Left lung (tissue), 4 donors: ENCODE measurements at regions not wholly inside any gene's neighbourhood (a gene's known extent, or its start where the extent isn't known, plus 50 kb on each side); places are given as distances from the start of the nearest gene placed in this dataset.

Experiments
- ATAC-seq: fragments of 200-7000 bp; cut with Tn5 transposase; one replicate; pipeline ENCODE4 v1.9.1; 2020; ENCODE audit warnings: moderate library complexity
- DNase-seq, 4 donors: peaks; one replicate each; pipeline ENCODE4 v3.0.0-alpha.2; 2013 to 2020
- H3K27ac ChIP-seq, 2 donors: fragments of 200-600 bp; sonication (generic) in 1 of 2; one replicate each; pipeline versions ENCODE4 v1.5.0 to v1.8.0; 2020 to 2021
- H3K27me3 ChIP-seq, 2 donors: fragments of 200-600 bp; sonication (generic) in 1 of 2; one replicate each; pipeline versions ENCODE4 v1.5.0 to v1.8.0; 2020 to 2021
- H3K36me3 ChIP-seq, 2 donors: fragments of 200-600 bp; sonication (generic) in 1 of 2; one replicate each; pipeline versions ENCODE4 v1.5.0 to v1.8.0; 2020 to 2021
- H3K4me1 ChIP-seq, 2 donors: fragments of 200-600 bp; one replicate each; pipeline ENCODE4 v1.8.0; 2021
- H3K4me3 ChIP-seq, 2 donors: fragments of 200-600 bp; sonication (generic) in 1 of 2; one replicate each; pipeline versions ENCODE4 v1.5.0 to v1.8.0; 2020 to 2021; ENCODE audit warnings: mild to moderate bottlenecking in 1 of 2
- H3K9me3 ChIP-seq, 2 donors: fragments of 200-600 bp; sonication (generic) in 1 of 2; one replicate each; pipeline versions ENCODE4 v1.5.0 to v1.8.0; 2020 to 2021
- CTCF ChIP-seq, 2 donors: fragments of 200-600 bp; sonication (generic) in 1 of 2; IDR thresholded peaks; one replicate each; pipeline versions ENCODE4 v1.5.0 to v1.8.0; 2021; ENCODE audit warnings: antibody characterized with exemption in 2 of 2
- intact Hi-C, 2 donors: fragments of 100-400 bp; cut with DNase I; formaldehyde crosslinking; loops; one replicate each; pipeline versions ENCODE4 v1.11.2 to v1.14.2; 2022
- donor health status: DM: no; HTN: yes; CAD: no.
- donor health status: DM: no; HTN: no; CAD: no.

- Histone ChIP-seq H3K9me3 (no peaks in the 10 kb centered on the region), H3K36me3 (no peaks in the 10 kb centered on the region), H3K4me3 (no peak overlapping the region), H3K4me1 (peaks cover 12 to 42% of the 10 kb centered on the region in 2 donors), H3K27ac (no peak overlapping the region), H3K27me3 (no peaks in the 10 kb centered on the region)
- no peak for ATAC-seq
- intact Hi-C loops = loop anchor here in 1 of 2 donors (10.0 kb wide), 1 partner anchor 536 kb away; no protein-coding TSS in a partner anchor
- DNase-seq = no peak
- TF ChIP-seq CTCF (IDR thresholded peaks at IDR 0.05) = no peak
These were observed 188.0 kb upstream of the IL12A start for GRCh38 chr3:159800434-159801155.

- DNase-seq (no peak), ATAC-seq (no peak)
- peaks cover 16 to 34% of the 10 kb centered on the region in 2 donors for H3K4me1 ChIP-seq
- TF ChIP-seq CTCF (IDR thresholded peaks at IDR 0.05) = no peak
- H3K9me3 ChIP-seq = no peaks in the 10 kb centered on the region
- H3K4me3 ChIP-seq = no peak overlapping the region
- no peak overlapping the region for H3K27ac ChIP-seq
- no peaks in the 10 kb centered on the region for H3K27me3 ChIP-seq
- H3K36me3 ChIP-seq = no peaks in the 10 kb centered on the region
- intact Hi-C loops = loop anchor here in 1 of 2 donors (10.0 kb wide), 1 partner anchor 538 kb away; no protein-coding TSS in a partner anchor
These were observed 185.8 kb upstream of the IL12A start for GRCh38 chr3:159802864-159803263.

GRCh38 chr3:159803459-159803858 is 185.2 kb upstream of the IL12A start:
- H3K4me3 ChIP-seq = no peak overlapping the region
- H3K36me3 ChIP-seq = no peaks in the 10 kb centered on the region
- DNase-seq (no peak), ATAC-seq (no peak)
- H3K9me3 ChIP-seq = no peaks in the 10 kb centered on the region
- no peak for TF ChIP-seq CTCF (IDR thresholded peaks at IDR 0.05)
- H3K27me3 ChIP-seq = no peaks in the 10 kb centered on the region
- H3K27ac ChIP-seq = no peak overlapping the region
- intact Hi-C loops = loop anchor here in 1 of 2 donors (10.0 kb wide), 1 partner anchor 539 kb away; no protein-coding TSS in a partner anchor
- H3K4me1 ChIP-seq = peaks cover 16 to 29% of the 10 kb centered on the region in 2 donors

GRCh38 chr3:159804726-159805410 is 183.8 kb upstream of the IL12A start:
- peak in 2 of 4 donors; percentile 64 to 78 for DNase-seq
- Histone ChIP-seq H3K36me3 (no peaks in the 10 kb centered on the region), H3K27me3 (no peaks in the 10 kb centered on the region), H3K4me1 (peaks cover 13 to 20% of the 10 kb centered on the region in 2 donors), H3K27ac (peak overlapping the region in 1 of 2 donors; percentile 0), H3K9me3 (no peaks in the 10 kb centered on the region), H3K4me3 (no peak overlapping the region)
- peak; percentile 75 to 91 for TF ChIP-seq CTCF (IDR thresholded peaks at IDR 0.05)
- intact Hi-C loops = loop anchor here in 1 of 2 donors (5.0 to 10.0 kb wide), 2 partner anchors 188 to 540 kb away; no protein-coding TSS in a partner anchor
- peak; percentile 94 for ATAC-seq

GRCh38 chr3:159805411-159805772 is 183.2 kb upstream of the IL12A start:
- no peak overlapping the region for H3K27ac ChIP-seq
- no peak overlapping the region for H3K4me3 ChIP-seq
- H3K4me1 ChIP-seq = peaks cover 13 to 20% of the 10 kb centered on the region in 2 donors
- no peaks in the 10 kb centered on the region for H3K36me3 ChIP-seq
- intact Hi-C loops = loop anchor here in 1 of 2 donors (5.0 to 10.0 kb wide), 2 partner anchors 188 to 541 kb away; no protein-coding TSS in a partner anchor
- H3K9me3 ChIP-seq = no peaks in the 10 kb centered on the region
- H3K27me3 ChIP-seq = no peaks in the 10 kb centered on the region
- ATAC-seq (peak; percentile 3), DNase-seq (no peak)
- no peak for TF ChIP-seq CTCF (IDR thresholded peaks at IDR 0.05)
